ENCODE measurements at regions not wholly inside any gene's neighbourhood (a gene's known extent, or its start where the extent isn't known, plus 50 kb on each side); places are given as distances from the start of the nearest gene placed in this dataset.
"Not testable (repeated sequence)": the region's sequence is repeated elsewhere in the genome, so short reads cannot be mapped to it uniquely, and the experiment has no call there.

- DNase-seq, result not testable (repeated sequence)
These were observed 245.0 kb upstream of the CDH2 start for GRCh38 chr18:28421950-28422349.

- no peak for DNase-seq
These were observed 235.6 kb upstream of the CDH2 start for GRCh38 chr18:28412521-28412920.

- no peak for DNase-seq
These were observed 234.9 kb upstream of the CDH2 start for GRCh38 chr18:28411806-28412205.

GRCh38 chr18:28409811-28410210 is 232.9 kb upstream of the CDH2 start:
- no peak for DNase-seq

GRCh38 chr18:28408528-28408927 is 231.6 kb upstream of the CDH2 start:
- DNase-seq, result no peak

GRCh38 chr18:28407681-28408080 is 230.8 kb upstream of the CDH2 start:
- DNase-seq, result no peak

GRCh38 chr18:28406533-28406932 is 229.6 kb upstream of the CDH2 start:
- no peak for DNase-seq

- DNase-seq, result no peak
These were observed 227.8 kb upstream of the CDH2 start for GRCh38 chr18:28404694-28405093.

- DNase-seq, result no peak
These were observed 222.9 kb upstream of the CDH2 start for GRCh38 chr18:28399781-28400362.

- DNase-seq, result no peak
These were observed 221.5 kb upstream of the CDH2 start for GRCh38 chr18:28398471-28398870.

GRCh38 chr18:28390022-28390421 is 213.1 kb upstream of the CDH2 start:
- no peak for DNase-seq

- DNase-seq, result no peak
These were observed 205.4 kb upstream of the CDH2 start for GRCh38 chr18:28382215-28382879.

- no peak for DNase-seq
These were observed 195.3 kb upstream of the CDH2 start for GRCh38 chr18:28372186-28372585.

- no peak for DNase-seq
These were observed 189.7 kb upstream of the CDH2 start for GRCh38 chr18:28366676-28367075.

GRCh38 chr18:28365411-28365831 is 188.5 kb upstream of the CDH2 start:
- no peak for DNase-seq

- DNase-seq, result no peak
These were observed 186.2 kb upstream of the CDH2 start for GRCh38 chr18:28363124-28363523.

- DNase-seq, result no peak
These were observed 182.2 kb upstream of the CDH2 start for GRCh38 chr18:28359176-28359575.

GRCh38 chr18:28357766-28358401 is 181.0 kb upstream of the CDH2 start:
- DNase-seq, result no peak

GRCh38 chr18:28350821-28351220 is 173.9 kb upstream of the CDH2 start:
- no peak for DNase-seq

GRCh38 chr18:28342231-28342630 is 165.3 kb upstream of the CDH2 start:
- DNase-seq, result no peak

- no peak for DNase-seq
These were observed 161.4 kb upstream of the CDH2 start for GRCh38 chr18:28338316-28338715.

- DNase-seq, result no peak
These were observed 157.6 kb upstream of the CDH2 start for GRCh38 chr18:28334516-28334915.

- DNase-seq, result no peak
These were observed 155.1 kb upstream of the CDH2 start for GRCh38 chr18:28332071-28332470.

GRCh38 chr18:28331551-28331950 is 154.6 kb upstream of the CDH2 start:
- no peak for DNase-seq

GRCh38 chr18:28313602-28314001 is 136.7 kb upstream of the CDH2 start:
- DNase-seq, result no peak

Data from activated gamma-delta T cell treated with Interleukin-2 at 50 U/mL for 16 hours (primary cell).